HEK293T (cell line): ENCODE measurements at regions not wholly inside any gene's neighbourhood (a gene's known extent, or its start where the extent isn't known, plus 50 kb on each side); places are given as distances from the start of the nearest gene placed in this dataset.

Experiments used
- ELF4 ChIP-seq: fragments of 450-650 bp; IDR thresholded peaks from 2 replicates; pipeline ENCODE4 v1.6.1; 2017; ENCODE audit warnings: antibody characterized with exemption
- FOXM1 ChIP-seq: fragments of 450-650 bp; IDR thresholded peaks from 2 replicates; pipeline ENCODE4 v1.6.1; 2017; ENCODE audit warnings: mild to moderate bottlenecking, borderline replicate concordance
- HDGF ChIP-seq: fragments of 450-650 bp; IDR thresholded peaks from 2 replicates; pipeline ENCODE4 v1.6.1; 2017; ENCODE audit warnings: antibody characterized with exemption, borderline replicate concordance
- SUZ12 ChIP-seq: fragments of 450-650 bp; IDR thresholded peaks from 2 replicates; pipeline ENCODE4 v1.6.1; 2016; ENCODE audit warnings: mild to moderate bottlenecking
- TARDBP ChIP-seq: fragments of 450-650 bp; IDR thresholded peaks from 2 replicates; pipeline ENCODE4 v1.6.1; 2016
- TF ChIP-seq, protein P1 (sequence below): fragments of 450-650 bp; IDR thresholded peaks from 2 replicates; pipeline ENCODE4 v1.6.1; 2016

DNA sequence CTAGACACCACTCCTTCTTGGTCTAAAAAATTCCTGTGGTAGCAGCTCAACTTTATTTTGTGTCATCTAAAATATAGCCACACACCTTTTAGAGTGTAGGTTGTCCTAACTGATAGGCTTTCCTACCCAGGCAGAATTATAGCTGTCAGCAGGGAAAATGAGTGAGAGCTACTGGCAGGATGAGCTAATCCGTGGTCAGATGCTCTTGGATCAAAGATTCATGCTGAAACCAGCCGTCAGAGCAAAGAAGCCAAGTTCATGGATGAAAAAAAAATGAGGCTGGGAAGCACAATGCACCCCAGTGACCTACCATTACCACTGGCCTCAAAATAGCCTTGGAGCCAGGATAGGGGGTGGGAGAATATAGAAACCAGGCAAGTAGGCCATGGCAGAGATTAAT lies 113.1 kb upstream of the BLID start:
- no peak for TF ChIP-seq SUZ12
- no peak for TF ChIP-seq FOXM1
- no peak for TF ChIP-seq HDGF
- TF ChIP-seq, protein P1, sequence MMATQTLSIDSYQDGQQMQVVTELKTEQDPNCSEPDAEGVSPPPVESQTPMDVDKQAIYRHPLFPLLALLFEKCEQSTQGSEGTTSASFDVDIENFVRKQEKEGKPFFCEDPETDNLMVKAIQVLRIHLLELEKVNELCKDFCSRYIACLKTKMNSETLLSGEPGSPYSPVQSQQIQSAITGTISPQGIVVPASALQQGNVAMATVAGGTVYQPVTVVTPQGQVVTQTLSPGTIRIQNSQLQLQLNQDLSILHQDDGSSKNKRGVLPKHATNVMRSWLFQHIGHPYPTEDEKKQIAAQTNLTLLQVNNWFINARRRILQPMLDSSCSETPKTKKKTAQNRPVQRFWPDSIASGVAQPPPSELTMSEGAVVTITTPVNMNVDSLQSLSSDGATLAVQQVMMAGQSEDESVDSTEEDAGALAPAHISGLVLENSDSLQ, result no peak
- TF ChIP-seq ELF4, result no peak
- TF ChIP-seq TARDBP, result no peak
